ENCODE measurements at regions not wholly inside any gene's neighbourhood (a gene's known extent, or its start where the extent isn't known, plus 50 kb on each side); places are given as distances from the start of the nearest gene placed in this dataset.

GRCh38 chr6:148263961-148264360 lies 78.7 kb upstream of the SASH1 start:
- DNase-seq = no peak

- DNase-seq = no peak
These were observed 77.6 kb upstream of the SASH1 start for GRCh38 chr6:148265054-148265453.

- no peak for DNase-seq
These were observed 73.3 kb upstream of the SASH1 start for GRCh38 chr6:148269386-148269785.

GRCh38 chr6:148271711-148272439 lies 70.8 kb upstream of the SASH1 start:
- no peak for DNase-seq

GRCh38 chr6:148272597-148272996 lies 70.0 kb upstream of the SASH1 start:
- DNase-seq = no peak

GRCh38 chr6:148273962-148274752 lies 68.5 kb upstream of the SASH1 start:
- DNase-seq = no peak

- no peak for DNase-seq
These were observed 67.8 kb upstream of the SASH1 start for GRCh38 chr6:148274809-148275208.

- DNase-seq = no peak
These were observed 57.4 kb upstream of the SASH1 start for GRCh38 chr6:148285205-148285604.

- no peak for DNase-seq
These were observed 56.1 kb upstream of the SASH1 start for GRCh38 chr6:148286563-148286962.

GRCh38 chr6:148287623-148288333 lies 54.9 kb upstream of the SASH1 start:
- no peak for DNase-seq

- no peak for DNase-seq
These were observed 54.1 kb upstream of the SASH1 start for GRCh38 chr6:148288541-148288940.

GRCh38 chr6:148289153-148289552 lies 53.5 kb upstream of the SASH1 start:
- no peak for DNase-seq

- DNase-seq = no peak
These were observed 50.8 kb upstream of the SASH1 start for GRCh38 chr6:148291876-148292275.

Data from CD4-positive, alpha-beta T cell treated with Interleukin-21 for 1 hour (primary cell).